Inferior parietal cortex (tissue), 1 donor: ENCODE measurements at regions not wholly inside any gene's neighbourhood (a gene's known extent, or its start where the extent isn't known, plus 50 kb on each side); places are given as distances from the start of the nearest gene placed in this dataset.

Source experiments
- DNase-seq: peaks from one replicate; pipeline ENCODE4 v3.0.0-alpha.2; 2016; ENCODE audit errors: extremely low spot score

DNA sequence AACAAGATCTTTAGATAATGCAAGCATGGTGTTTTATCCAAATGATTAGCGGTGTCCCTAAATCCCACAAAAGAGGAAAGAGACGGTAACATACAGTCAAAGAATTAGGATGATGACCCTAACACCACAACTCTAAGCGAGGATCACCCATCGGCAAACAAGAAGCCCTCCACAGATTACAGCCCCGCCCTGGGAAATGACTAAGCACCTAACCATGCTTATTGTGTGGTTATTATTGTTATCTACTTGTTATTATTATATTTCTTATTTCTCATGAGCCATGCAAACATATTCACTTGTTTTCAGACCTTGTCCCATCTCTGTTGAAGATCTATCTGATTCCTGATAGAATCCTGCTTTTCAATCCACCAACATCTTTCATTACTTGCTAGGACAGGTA, 651.3 kb downstream of the NYAP2 start:
- DNase-seq = no peak

DNA sequence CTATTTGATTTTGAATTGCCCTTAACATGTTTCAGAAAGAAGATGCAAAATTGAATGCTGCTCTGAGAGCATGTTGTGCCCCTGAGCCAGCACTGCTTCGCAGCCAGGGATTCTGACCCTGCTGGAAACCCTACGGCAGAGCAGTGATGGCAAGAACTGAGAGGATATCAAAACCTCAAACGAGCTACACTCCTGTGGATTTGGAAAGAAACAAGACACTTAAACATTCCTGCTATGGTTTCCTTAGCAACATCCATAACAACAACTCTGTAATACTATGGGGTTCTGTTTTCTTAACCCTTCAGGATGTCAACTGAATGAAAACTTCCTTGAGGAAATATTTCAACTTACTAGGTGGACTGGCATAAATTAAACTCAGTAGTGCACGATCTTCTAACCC, 649.1 kb downstream of the NYAP2 start:
- DNase-seq = no peak

DNA sequence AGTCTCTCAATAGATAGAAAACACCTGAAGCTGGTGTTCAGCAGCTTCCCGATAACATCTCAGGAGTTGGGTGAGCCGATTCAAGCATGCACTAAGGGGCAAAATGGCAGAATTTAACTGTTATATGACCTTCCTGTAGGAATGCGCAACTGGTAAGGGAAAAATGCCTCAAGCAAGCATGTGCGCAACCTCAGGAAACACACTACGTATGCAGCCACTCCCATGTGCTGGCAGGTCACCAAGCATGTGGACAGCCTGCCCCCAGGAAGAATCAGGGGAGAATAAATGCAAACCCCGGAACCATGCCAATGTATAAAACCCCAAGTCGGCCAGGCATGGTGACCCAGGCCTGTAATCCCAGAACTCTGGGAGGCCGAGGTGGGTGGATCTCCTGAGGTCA, 645.6 kb downstream of the NYAP2 start:
- no peak for DNase-seq

DNA sequence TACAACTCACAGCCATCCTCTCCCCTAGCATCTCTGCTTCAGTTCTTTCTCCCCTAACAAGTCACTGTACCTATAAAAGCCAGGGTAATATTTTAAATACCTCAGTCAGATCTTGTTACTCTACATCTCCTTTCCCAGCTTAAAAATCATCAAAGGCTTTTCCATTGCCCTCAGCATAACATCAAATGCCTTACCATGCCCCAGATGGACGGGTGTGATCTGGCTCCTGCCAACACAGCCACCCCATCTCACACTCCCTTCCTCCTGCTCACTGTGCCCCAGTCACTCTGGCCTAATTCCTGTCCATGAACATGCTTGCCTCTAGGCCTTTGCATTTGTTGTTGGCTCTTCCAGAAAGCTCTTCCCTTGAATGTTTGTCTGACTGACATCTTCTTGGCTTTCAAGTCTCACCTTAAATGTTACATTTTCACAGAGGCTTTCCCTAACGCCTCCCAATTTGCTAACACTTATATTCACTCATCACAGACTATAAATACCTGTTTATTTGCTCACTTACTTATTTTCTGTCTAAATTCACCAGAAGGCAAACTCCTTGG, 640.9 kb downstream of the NYAP2 start:
- no peak for DNase-seq

DNA sequence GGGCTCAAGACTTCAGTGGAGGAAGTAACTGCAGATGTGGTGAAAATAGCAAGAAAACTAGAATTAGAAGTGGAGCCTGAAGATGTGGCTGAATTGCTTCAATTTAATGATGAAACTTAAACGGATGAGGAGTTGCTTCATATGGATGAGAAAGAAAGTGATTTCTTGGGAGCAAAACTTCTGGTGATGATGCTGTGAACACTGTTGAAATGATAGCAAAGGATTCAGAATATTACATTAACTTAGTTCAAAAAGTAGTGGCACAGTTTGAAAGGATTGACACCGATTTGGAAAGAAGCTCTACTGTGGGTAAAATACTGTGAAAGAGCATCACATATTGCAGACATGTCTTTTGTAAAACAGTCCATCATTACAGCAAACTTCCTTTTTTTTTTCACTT, 638.0 kb downstream of the NYAP2 start:
- DNase-seq = no peak

DNA sequence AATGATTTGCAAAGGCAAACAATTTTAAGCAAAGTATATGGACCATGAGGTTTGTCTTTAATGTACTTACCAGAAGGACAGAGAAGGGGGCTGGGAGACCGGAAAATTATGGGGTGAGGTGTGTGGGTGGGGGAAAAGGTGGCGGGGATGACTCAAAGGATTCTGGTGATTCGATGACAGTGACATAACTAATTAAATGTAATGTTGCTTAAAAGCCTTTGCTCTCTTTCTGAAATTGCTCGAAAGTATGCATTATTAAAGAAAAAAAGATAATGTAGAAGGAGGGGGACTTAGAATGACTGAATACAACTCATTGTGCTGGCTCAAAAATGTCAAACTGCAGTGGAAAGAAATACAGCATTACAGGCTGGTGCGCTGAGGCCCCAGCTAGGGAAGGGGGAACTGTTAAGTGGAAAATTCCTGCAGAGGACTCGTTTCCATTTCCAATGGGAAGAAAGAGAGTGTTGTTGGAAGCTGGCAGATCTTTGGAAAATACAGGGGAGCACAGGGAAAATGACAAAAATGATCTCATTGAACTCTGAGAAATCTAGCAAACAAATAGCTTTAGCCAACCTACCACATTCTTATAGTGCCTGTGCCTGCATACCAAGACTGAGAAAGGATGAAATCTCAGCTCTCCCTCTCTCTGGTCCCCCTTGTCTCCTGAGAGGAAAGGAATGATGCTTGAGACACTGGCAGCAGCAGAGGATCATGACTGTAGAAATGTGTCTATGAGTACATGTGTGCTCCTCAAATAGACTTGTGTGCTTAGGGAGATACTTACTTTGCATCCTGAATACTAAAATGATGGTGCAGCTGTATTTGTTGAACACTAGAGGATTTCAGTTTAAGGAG, 632.4 kb downstream of the NYAP2 start:
- peak; percentile 62 for DNase-seq

DNA sequence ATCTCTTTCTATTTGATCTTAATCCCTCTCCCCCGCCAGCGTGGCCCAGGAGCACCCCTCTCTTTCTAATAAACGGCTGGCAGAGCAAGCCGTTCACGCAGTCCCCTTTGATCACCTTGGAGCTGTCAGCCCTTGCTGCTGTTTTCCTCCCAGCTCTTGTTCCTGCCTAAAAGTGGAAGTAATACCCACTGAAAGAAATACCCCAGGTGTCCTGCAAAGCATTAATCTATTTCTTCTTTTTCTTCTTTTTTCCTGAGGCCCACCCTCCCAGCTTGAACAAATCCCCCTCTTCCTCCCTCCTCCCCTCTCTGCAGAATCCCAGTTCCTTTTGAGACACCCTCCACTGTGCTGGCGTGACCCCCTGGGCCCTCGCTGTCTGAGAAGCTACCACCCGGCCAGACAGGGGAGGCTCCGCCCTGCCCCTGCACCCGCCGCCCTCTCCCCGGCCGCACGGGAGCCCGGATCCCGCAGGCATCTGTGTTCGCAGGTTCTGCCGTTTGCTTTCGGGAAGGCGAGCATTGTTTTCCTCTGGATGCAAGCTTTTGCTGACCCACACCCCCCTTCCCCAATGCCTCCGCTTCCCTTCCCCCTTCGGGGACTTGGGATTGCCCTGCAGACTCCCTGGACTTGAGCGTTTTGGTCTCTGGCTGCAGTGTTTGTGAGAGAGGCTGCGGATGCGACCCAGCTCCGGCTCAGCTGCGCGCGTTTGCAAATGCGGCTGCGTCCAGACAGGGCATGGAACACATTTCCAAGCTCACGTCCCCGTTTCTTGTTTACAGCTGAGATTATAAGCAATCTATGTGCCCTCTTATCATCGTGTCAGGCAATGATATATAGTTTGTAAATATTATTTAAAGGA, 631.5 kb downstream of the NYAP2 start:
- peak; percentile 58 for DNase-seq

DNA sequence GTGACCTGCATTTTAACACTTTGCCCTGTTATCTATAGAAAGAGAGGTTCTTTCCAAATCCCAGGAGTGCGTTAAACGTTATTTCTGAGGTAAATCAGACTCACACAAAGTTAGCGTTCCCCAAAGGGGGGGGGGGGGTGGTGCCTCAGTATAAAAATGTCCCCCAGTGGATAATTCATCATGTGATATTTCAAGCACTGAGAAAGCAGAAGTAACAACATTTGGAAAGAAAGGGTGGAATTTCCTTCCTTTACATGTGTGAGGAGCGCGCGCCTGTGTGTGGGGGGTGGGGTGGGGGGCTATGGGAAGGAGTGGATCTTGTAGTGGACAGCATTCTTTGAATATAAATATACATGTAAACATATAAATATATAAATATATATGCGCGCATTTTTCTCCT, 630.9 kb downstream of the NYAP2 start:
- no peak for DNase-seq

DNA sequence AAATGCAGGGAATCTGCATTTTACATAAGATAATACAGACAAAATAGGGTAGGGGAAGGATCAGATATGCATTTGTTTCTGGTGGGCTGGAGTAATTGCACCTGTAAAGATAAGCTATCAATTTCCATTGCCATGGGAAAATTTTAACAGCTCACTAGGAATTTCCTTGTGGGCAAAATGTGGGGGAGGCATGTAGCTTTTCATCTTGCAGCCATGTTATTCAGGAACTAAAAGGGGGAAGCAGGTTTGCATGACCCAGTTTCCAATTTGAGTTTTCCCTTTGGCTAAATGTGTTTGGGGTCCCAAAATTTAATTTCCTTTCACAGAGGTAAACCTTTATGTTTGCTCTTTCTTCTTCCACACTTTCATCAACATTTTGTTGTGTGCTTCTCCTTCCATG, 624.4 kb downstream of the NYAP2 start:
- DNase-seq = no peak

DNA sequence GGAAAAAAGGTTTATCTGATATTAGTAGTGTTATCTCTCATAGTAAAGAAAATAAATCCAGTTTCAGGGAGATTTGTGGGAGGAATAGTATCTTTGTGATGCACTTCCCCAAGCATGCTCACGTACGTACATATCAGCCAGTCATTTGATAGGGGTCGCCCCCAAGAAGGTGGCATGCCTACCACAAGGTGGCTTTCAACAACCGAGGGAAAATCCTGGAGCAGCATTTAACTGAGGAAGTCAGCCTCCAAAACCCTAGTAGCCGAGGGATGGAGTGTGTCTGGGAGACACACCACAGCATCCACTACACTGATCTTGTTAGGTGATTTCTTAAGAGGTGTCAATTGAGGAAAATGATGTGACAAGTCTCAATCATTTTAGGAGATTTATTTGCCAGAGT, 623.9 kb downstream of the NYAP2 start:
- DNase-seq = no peak

DNA sequence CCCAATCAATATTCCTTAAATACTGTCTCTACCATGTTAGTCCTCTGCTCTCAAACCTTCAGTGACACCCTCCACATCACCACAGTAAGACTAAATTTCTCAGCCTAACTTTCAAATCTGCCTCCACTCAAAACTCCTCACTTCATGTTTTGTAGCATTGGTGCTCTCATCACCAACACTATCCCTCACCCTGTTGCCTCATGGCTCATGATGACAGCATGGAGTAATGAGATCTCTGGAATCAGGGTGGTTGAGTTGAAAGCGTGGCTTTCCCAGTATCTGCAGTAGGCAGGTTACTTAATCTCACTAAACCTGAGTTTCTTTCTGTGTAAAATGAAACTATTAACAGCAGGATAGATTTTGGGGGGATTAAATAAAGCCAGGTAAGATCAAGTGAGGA, 621.4 kb downstream of the NYAP2 start:
- DNase-seq = no peak

DNA sequence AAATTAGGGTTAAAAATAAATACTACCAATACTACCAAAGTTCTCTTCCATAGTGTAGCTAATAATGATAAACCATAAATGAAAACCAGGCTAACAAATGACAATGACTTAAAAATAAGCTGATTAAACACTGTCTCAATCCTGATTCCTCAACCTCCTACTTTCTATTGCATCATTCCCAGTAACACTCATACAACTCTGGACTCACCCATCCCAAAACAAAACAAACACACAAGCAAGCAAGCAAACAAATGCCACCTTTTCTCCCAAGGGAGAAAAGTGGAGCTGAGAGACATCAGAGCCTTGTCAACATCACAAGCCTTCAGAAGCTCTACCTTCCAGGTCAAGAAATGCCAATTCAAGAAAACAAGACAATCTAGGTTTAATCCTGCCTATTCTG, 620.7 kb downstream of the NYAP2 start:
- DNase-seq = no peak

DNA sequence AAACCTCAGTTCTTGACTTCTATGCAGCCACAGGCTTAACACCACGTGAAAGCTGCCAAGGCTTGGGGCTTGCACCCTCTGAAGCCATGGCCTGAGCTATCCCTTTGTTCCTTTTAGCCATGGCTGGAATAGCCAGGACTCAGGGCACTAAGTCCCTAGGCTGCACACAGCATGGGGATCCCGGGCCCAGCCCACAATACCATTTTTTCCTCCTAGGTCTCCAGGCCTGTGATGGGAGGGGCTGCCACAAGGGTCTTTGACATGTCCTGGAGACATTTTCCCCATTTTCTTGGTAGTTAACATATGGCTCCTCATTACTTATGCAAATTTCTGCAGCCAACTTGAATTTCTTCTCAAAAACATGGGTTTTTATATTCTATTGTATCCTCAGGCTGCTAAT, 619.1 kb downstream of the NYAP2 start:
- no peak for DNase-seq

DNA sequence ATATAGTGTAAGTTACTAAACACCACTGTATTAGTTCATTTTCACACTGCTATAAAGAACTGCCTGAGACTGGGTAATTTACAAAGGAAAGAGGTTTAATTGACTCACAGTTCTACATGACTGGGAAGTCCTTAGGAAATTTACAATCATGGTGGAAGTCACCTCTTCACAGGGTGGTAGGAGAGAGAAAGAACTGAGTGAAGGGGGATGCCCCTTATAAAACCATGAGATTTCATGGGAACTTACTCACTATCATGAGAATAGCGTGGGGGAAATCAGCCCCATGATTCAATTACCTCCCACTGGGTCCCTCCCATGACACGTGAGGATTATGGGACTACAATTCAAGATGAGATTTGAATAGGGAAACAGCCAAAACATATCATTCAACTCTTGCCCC, 618.0 kb downstream of the NYAP2 start:
- no peak for DNase-seq

DNA sequence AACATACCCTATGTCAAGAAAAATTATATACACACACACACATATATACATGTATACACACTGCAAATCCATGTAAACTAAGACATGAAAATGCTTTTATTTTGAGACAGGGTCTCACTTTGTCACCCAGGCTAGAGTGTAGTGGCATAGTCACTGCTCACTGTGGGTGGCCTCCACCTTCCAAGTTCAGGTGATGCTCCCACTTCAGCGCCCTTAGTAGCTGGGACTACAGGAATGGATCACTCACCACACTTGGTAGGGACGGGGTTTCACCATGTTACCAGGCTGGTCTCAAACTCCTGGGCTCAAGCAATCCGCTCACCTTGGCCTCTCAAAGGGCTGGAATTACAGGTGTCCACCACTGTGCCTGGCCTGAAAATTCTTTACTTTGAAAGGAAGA, 617.6 kb downstream of the NYAP2 start:
- DNase-seq = no peak

DNA sequence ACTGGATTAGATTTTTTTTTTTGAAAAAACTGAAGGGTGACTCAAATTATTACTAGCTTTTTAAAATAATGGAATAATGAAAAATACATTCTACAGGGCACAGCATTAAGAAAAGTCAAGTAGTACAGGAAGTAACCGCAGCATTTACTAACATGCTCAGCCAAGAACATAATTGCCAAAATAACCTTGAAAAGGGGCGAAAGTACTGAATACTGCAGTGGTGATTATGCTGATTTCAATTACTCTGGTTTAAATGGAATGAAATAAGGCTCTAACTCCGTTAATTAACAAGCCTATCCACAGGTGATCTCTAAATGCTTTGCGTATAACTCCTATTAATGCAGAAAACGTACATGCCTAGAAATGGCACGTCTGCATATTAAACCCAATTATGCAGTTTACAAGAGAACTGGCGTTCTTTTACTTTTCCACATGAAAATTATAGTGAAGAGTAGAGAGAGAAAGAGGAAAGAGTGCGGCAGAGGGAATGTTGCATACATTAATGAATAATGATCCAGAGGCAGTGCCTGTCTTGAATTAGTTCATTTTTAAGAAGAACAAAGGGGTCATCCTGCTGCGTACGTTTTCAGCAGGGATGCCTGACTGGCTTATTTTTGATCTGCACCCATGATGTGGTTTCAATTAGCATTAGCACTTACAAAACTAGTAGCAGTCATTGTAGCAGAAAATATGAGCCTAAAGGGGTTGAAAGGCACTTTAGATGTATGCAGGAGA, 612.4 kb downstream of the NYAP2 start:
- DNase-seq = no peak

DNA sequence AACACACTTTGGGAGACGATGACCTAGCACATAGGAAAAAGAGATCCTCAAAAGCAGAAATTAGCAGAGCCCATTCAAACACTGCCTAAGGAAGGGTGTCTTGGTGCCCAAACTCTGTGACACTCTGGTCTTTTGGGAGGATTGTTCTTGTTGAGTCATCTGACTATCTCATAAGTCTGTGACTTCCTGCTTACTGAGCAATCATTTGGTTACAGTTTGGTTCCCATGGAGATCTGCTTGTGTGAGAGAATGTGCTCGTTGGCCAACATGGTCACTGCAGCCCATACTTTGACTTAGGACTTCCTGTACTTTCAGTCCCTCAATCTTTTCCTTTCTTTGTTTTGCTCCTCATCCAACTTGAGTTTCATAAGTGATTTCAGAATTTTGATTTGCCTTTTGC, 602.9 kb downstream of the NYAP2 start:
- DNase-seq = no peak

DNA sequence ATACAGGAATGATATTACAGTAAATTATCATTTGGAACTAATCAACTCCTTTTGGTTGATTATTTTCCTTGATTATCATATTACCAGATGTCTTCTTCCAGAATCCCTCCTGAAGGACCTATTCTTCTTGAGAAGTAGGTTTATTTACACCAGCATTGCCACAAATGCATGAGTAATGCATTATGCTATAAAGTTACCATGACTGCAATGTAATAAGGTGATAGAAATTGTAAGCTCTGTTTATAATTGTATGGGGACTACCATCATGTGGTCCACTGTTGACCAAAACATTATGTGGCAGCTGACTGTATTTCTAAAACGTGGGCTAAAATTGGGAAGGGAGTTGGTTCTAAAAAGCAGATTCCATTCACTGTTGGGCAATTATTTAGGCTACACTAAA, 602.2 kb downstream of the NYAP2 start:
- no peak for DNase-seq

DNA sequence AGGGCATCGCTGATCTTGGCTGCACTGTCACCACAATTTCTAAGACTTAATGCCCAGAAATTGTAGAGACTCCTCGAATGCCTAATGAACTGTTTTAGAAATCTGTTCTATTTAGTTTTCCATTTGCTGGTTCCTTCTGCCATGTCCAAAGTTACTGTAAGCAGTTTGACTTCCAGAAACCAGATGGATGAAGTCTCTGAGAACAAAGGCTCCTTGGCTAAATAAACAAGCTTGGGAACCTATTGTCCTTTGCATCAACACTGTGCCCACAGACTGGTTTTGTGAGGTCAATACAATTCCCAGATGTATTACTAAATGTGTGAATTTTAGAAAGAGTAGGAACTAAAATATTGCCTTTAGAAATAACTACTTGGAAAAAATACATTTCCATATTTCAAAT, 600.2 kb downstream of the NYAP2 start:
- DNase-seq = no peak

DNA sequence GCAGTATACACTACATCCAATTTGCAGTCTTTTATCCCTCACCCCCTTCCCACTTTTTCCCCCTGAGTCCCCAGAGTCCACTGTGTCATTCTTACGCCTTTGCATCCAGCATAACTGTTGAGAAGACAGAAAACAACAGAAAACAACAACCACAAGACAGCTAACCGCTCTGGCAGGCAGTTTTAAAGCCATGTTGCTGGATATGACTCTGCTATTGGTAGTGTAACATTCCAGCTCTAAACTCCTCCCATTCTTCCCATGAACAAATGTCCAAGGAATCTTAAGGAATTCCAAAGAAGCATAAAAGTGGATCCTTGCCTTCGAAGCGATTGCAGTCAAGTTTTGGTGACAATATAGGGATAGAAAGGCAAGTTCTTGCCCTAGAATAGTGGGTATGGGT, 599.1 kb downstream of the NYAP2 start:
- no peak for DNase-seq

DNA sequence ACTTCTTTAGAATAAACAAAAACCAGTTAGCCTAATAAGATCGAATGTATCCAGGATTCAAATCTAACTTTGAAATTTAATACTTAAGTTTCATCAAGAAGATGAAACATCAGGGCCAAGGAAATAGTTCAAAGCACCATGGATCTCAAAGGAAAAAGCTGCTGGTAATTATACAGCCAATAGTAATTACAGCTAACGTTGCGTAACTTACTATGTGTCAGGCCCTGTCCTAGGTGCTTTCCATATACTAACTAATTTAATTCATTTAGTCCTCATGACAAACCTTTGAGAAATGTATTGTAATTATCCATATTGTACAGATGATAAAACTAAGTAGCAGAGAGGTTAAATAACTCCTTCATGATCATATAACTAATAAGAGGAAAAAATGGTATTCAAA, 598.6 kb downstream of the NYAP2 start:
- DNase-seq = no peak

DNA sequence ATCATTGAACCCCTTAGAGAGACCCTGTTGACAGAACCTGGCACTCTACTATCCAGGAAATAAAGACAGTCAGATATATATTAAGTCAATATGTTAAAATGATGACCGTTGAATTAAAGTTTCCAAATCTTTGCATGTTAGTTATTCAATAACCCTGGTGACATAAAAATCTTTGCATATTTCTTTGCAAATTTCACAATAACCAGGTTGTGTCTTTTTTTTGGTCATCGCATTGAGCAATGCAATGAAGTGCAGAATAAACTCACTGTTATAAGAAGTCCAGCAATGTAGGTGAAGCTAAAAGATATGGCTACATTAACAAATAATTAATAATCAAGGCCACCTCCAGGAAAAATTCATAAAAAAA, 596.9 kb downstream of the NYAP2 start:
- DNase-seq = no peak
